ENCODE measurements at regions not wholly inside any gene's neighbourhood (a gene's known extent, or its start where the extent isn't known, plus 50 kb on each side); places are given as distances from the start of the nearest gene placed in this dataset.

DNA sequence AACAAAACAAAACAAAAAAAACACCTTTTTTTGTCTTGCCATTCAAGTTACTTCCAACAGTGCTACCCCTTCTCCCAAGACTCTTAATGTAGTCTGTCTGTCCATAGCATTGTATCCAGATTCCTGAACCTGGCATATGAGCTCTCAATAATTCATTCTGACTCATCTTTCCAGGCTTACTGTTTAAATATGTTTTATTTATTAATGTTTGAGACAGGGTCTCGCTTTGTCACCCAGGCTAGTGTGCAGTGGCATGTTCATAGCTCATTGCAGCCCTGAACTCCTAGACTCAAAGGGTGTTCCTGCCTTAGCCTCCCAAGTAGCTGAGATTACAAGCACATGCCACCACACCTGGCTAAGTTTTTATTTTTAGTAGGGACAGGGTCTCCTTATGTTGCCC is 208.0 kb upstream of the DMRT1 start:
- DNase-seq: no peak

DNA sequence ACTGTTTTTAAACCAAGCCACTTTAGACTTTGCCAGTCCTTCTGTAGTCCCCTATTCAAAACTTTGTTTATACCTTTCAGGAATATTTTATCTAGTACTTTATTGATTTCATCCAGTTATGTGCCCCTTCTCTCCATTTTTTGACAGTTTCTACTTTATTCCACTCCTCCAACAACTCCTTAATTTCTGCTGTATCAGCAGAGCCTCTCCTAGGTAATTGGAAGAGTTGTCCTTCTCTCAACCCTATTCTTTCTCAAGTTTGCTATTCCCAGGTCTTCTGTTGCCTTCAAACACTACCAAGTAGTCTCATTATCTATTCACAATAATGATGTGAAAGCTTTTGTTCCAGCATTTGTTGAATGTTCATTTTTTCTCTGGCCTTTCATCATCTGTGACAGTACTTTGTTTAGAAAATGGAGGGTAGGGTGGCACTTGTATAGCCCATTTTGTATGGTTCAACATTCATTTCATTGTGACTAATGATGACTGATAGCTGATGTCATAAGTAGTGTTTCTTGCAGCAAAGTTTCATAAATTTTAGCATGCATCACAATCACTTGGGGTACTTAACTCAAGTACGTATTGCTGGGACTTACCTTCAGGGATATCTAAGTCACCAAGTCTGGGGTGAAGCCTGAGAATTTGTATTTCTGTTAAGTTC is 204.4 kb upstream of the DMRT1 start:
- no peak for DNase-seq

DNA sequence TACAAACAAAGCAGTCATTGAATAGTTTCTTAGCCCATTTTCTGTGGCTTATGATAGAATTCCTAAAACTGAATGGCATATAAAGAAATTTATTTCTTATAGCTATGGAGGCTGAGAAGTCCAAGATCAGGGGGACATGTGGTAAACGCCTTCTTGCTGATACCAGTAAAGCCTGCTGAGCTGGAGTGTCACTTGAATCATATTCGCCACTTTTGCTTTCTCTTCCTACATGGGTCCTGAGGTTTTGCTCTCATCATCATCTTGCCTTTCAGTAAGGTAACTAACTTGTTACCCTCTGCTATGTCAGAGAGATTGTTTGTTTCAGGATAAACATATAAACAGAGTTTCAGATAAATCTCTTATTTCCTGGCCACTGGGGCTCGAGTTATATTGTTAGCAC is 203.3 kb upstream of the DMRT1 start:
- no peak for DNase-seq

DNA sequence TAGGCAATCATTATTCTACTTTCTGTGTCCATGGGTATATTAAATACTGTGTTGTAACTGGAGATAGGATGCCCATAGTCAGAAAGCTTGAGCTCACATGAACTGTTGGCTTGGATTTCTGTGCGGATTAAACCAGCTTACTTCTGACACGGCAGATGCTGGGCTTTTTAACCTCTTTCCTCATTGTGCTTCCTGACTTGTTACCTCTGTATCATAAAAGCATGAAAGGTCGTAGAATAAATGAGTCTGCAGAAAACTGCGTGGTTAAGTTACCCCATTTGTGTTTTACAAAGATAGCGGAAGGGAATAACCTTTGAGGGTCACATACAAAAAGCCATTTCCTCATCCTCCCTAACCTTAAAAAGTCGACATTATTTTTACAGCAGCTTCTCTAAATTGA is 199.5 kb upstream of the DMRT1 start:
- DNase-seq: no peak

DNA sequence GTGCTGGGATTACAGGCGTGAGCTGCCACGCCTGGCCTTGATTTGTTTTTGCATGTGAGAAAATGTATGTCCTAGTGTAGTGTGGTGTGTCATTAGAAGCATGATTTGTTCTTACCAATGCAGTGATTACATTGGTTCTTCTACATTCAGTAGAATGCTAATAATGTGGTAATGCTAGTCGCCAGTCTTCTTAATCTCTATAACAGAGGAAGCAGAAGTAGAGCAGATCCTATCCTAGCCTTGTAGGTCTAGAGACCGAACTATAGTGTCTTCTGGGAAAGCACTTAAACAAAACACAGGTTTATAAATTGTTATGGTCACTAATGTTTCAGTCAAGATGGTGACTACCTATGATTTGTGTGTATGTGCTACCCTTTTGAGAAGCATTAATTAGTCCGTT is 197.5 kb upstream of the DMRT1 start:
- DNase-seq: no peak

DNA sequence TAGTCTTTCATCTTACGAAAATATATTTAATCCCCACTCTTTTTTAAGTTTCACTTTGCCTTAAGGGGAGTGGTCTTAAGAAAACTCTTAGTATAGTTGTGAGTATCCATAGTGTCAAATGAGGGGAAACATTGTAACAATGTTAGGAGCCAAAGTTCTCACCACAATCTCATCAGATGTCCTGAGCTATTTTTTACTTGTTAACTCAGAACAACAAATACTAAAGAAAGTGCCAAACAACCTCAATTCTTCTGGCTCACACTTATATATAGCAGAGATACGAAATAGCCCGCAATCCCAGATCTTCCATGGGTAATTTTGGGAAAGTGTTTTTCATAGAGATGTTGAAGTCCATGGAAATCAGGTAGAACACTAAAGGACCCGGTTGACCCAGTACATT is 194.0 kb upstream of the DMRT1 start:
- no peak for DNase-seq

DNA sequence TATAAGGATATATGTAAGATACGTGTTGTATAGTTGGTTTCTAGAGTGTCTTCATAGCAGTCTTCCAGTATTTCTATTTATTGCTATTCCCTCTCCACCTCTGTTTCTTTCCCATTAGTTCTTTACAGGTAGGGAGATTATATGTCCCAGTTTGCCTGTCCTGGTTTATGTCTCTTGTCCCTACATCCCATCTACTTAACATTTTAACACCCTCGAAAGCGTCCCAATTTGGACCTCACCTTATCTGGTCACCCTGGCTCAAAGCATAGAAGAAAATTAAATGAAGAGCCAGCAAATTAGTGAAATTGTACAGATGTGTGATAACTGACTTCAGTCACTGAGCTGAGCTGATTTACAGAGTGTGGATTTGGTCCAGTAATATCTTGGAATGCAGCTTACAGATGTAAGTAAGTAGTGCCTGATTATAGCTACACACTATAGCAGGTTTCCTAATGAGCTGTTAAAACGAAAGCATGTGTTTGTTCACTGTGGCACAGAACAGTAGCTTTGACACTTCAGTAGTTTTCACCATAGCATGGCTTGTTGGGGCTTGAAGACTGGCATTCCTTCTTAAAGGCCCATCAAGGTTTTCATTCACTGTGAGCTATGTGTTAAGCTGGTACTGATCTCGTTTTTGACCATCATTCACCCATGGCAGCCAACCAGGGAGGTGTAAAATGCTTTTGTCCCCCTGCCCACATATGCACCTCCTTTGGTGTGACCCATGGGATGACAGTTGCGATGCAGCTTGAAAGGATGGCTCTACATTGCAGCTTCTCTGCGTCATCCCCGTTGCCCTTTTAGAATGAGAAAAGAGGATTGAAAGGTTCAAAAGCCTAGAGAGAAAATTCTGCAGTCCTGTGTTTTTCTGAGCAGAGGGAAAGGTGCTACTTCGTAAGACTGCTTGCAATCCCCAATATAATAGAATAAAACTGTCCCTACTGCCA is 192.1 kb upstream of the DMRT1 start:
- DNase-seq: no peak

DNA sequence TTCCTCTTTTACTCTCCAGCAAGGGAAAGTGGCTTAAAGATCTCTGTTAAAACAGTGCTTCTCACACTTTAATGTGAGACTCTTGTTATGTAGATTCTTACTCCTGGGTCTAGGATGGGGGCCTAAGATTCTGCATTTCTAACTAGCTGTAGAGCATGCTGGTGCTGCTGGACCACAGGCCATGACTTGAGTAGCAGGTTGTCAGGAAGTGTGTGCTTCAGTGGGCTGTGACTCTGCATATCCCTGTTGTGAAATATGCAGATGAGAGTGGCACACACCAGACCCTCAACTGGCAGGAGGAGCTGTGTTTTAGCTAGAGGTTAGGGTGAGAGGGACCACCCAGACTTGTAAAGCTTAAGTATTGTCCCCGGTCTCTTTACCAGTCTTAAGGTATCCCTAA is 191.1 kb upstream of the DMRT1 start:
- no peak for DNase-seq

DNA sequence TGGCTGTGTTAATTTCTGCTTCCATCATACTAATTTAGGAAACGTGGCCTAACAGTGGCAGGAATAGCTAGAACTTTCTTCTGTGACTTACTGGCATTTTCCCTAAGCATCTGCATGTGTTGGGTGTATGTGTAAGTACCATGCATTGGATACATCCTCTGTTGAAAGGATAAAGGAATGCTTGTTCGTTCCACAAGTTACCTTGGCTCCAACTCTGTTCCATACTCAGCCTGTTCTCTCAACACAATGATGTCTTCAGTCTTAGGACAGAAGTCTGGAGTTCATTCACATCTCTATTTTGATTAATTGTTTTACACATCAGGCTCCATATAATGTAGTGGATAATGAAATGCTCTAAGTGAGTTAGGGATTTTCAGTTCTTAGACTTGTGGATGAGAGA is 190.1 kb upstream of the DMRT1 start:
- no peak for DNase-seq

DNA sequence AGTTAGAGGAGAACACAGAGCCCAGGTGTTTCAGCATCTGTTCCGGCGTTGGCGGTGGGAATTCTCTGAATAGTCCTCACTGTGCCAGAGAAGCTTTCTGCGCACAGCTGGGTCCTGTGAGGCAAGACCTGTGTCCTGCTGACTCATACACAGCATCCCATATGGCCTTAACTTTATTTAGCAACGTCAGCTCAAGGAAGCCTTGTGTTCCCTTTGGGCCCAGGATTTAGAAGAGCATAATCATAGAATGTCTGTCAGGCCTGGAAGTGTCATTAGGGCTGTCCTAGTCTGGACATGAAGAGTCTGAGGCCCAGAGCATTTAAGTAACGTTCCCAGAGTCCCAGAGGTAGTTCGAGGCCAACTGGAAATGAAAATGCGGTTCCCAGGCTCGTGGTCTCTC is 188.6 kb upstream of the DMRT1 start:
- DNase-seq: no peak

DNA sequence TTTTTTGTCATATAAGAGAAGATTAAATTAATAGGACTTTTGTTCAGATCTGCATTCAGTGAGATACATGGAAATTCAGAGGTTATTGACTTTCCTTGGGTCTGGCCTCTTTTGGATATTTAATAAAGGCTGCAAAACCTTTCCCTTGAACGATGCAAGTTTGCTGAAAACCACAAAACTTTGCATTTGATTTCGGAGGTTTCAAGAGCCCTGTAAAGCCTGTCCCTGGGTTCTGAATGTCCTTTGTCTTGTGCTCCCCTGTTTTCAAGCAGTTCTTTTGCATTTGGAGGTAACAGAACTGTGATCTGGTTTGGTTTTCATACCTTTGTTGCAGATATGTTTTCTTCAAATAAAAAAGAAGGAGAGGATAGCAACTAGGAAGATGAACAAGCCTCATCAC is 188.1 kb upstream of the DMRT1 start:
- DNase-seq: no peak

DNA sequence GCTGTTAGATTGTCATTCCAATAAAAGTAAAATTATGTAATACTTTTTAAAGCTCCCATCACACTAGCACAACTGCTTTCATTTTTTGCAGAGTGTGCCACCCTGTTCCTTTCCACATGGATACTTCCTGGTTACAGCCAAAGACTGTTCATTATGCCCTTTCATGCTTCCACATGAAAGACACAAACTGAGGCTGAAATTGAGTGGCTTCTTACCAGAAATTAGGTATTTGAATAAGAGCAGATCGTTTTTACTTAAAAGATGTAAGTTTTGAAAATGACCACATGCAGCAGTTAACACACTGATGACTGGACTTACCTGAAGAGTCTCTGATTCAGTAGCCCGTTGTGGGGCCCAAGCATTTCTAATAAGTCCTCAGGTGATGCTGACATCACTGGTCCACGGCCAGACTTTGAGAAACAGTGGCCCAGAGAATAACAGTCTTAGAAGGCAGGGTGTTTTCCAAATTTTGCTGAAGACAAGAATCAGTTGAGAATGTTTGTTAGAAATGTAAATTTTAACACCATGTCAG is 187.6 kb upstream of the DMRT1 start:
- no peak for DNase-seq

DNA sequence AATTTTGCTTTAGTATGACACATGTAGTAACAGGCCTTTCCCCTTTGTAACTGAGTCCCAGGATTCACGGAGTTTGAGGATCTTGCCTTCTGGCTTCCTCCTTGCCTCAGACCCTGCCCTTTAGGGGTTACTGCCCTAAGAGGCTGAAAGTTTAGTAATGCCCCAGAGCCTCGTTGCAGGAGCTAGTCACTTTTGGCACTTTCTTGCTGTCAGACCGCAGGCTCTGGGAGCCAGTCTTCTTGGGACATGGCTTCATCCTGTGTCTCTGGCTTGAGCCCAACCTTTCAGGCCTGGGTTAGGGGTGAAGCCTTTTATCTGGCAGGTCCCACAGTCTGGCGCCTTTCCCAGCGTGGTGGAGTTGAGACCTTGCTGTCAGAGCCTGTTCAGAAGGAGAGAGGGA is 185.6 kb upstream of the DMRT1 start:
- DNase-seq: no peak

DNA sequence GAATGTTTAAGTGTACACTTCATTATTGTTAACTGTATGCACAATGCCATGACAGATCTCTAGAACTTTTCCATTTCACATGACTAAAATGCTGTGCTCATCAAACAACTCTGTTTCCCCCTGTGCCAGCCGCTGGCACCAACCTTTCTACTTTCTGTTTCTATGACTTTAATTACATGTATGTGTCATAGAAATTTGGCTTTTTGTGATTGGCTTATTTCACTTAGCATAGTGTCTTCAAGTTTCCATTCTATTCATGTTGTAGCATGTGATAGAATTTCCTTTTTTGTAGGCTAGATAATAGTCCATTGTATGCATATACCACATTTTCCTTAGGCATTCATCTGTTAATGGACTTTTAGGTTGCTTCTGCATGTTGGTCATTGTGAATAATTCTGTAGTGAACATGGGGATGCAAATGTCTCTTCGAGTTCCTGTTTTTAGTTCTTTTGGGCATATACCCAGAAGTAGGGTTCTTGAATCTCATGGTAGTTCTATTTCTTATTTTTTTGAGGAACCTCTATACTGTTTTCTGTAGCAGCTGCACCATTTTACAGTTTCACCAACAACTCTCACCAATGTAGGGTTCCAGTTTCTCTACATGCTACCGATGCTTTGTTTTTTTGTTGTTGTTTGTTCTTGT is 184.4 kb upstream of the DMRT1 start:
- no peak for DNase-seq

DNA sequence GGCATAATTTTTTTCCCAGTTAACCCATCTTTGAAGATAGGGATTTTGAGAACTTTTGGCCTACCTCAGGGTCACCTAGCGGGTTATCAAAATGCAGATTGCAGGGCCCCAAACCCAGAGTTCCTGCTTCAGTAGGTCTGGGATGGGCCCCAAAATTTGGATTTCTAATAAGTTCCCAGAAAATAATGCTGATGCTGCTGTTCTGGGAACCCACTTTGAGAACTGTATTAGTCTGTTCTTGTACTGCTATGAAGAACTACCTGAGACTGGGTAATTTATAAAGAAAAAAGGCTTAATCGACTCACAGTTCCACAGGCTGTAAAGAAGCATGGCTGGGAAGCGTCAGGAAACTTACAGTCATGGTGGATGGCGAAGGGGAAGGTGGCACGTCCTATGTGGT is 182.2 kb upstream of the DMRT1 start:
- no peak for DNase-seq

DNA sequence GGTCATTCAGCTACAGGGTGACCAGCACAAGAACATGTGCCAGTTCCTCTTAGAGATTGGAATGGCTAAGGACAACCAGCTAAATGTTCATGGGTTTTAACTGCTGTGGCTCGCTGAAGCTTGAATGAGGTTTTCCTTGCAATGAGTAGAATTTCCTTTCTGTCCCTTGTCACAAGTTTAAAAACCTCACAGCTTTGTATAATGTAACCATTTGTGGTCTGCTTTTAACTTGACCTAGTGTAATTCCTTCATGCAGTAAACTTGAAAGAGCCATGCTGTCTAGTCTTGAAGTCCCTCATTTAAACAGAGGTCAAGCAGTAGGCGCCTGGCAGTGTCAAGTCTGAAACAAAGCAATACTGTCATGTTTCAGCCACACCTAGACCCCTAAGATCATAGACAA is 181.3 kb upstream of the DMRT1 start:
- DNase-seq: no peak

DNA sequence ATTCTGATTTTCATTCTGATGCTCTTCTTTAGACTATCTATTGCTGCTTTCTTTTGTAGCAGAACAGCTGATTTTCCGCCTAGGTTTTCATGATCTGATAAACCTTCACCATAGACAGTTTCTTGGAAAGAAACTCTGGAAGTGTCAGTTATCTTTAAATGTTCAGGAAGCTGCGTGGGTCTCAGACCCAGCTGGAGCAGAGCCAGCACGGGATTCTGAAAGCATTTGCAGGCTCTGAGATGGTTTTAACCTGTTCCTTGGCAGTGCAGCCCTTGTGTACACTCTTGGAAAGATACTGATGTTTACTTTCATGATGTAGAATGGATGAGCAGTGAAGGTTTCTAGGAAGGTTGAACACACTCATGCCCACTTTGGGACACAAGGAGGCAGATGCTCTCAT is 178.0 kb upstream of the DMRT1 start:
- DNase-seq: no peak

DNA sequence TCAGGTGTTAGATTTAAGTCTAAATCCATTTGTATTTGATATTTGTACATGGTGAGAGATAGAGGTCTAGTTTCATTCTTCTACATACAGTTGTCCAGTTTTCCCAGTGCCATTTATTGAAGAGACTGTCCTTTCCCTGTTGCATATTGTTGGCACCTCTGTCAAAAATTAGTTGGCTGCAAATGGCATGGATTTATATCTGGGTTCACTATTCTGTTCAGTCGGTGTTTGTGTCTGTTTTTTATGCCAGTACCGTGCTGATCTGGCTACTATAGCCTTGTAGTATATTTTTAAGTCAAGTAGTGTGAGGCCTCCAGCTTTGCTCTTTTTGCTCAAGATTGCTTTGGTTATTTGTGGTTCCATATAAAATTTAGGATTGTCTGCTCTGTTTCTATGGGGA is 176.2 kb upstream of the DMRT1 start:
- no peak for DNase-seq

DNA sequence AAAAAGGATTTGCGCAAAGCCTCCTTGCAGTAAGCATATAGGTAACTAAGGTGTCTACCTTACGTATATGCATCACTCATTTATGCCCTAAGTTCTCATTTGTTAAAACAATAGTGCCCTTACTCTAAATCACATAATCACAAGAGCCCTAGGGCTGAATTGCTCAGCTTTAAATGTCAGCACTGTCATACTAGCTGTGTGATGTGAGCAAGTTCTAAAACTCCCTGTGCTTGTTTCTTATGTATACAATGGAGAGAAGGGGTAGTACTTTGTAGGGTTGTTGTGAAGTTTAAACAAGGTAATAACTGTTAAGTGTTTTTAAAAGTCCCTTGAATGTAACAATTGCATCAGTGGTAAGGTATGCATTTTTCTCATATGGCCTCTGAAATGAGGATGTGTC is 169.5 kb upstream of the DMRT1 start:
- DNase-seq: no peak

DNA sequence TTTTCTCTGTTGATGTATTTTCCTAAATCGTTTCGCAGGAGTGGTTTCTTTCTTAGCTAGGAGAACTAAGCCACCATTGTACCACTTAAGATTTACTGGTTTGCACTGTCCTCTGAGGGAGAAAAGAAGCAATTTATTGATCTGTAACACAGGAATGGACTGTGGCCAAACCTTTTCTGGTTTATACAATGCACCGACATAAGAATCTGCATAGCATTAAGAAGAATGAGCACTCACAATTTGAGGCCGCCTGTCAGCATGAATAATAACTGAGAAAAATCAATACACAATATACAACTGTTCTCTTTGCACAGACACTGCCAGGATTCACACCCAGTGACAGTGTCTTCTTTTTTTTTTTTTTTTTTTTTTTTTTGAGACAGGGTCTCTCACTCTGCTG is 168.6 kb upstream of the DMRT1 start:
- no peak for DNase-seq

DNA sequence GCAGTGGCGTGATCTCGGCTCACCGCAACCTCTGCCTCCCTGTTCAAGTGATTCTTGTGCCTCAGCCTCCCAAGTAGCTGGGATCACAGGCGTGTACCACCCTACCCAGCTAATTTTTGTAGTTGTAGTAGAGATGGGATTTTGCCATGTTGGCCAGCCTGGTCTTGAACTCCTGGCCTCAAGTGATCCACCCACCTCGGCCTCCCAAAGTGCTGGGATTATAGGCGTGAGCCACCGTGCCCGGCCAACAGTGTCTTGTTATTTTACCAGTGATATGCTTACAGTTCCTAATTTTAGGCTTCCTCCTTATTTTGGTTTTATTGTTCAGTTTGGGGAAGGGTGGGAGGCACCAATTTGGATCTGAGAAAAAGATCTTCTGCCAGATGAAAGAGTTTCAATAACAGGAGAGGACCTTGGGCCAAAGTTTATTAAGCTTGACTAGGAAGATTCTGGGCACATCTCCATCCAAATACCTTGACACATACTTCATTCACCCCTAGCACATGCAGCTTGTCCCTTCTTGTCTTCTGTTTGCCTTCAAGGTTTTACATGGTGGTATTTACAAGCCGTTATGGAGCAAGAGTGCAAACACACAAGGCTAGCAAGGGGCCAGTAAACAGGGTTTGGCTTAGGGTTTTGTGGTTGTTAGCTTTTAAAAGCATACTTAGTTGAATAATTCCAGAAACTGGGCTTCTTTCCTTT is 168.1 kb upstream of the DMRT1 start:
- DNase-seq: no peak

DNA sequence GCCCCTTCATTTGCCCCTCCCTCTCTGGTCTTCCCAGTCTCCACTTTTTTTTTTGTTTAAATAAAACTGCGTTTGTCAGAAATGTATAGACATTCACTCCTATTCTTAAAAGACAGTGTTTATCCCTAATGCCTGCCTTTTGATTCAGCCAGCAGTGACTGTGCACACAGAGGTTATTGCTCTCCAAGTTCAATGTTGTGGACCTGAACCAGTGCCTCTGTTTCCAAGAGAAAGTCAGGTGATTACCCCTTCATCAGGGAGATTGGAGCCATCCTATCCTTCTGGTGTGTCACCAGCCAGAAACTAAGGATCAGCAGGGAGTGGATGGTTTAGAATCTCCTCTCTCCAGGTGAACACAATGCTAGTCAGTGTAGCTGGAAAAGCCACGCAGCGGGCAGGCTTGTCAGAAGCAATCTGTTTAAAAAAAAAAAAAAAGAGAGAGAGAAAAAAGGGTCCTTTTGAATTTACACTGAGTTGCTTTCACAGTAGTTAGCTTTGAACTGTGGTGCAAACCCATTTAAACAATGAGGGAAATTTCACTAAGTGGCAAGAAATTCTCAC is 167.5 kb upstream of the DMRT1 start:
- DNase-seq: no peak
